ENCODE measurements at regions not wholly inside any gene's neighbourhood (a gene's known extent, or its start where the extent isn't known, plus 50 kb on each side); places are given as distances from the start of the nearest gene placed in this dataset.

GRCh38 chr1:90504509-90504908 lies 212.6 kb downstream of the BARHL2 start:
- TF ChIP-seq CTCF (IDR thresholded peaks at IDR 0.05; ENCODE audit: low read depth, low read length): no peak
- TF ChIP-seq MYC (IDR thresholded peaks at IDR 0.05; ENCODE audit: low read depth, low read length): no peak
